ENCODE measurements at regions not wholly inside any gene's neighbourhood (a gene's known extent, or its start where the extent isn't known, plus 50 kb on each side); places are given as distances from the start of the nearest gene placed in this dataset.

DNA sequence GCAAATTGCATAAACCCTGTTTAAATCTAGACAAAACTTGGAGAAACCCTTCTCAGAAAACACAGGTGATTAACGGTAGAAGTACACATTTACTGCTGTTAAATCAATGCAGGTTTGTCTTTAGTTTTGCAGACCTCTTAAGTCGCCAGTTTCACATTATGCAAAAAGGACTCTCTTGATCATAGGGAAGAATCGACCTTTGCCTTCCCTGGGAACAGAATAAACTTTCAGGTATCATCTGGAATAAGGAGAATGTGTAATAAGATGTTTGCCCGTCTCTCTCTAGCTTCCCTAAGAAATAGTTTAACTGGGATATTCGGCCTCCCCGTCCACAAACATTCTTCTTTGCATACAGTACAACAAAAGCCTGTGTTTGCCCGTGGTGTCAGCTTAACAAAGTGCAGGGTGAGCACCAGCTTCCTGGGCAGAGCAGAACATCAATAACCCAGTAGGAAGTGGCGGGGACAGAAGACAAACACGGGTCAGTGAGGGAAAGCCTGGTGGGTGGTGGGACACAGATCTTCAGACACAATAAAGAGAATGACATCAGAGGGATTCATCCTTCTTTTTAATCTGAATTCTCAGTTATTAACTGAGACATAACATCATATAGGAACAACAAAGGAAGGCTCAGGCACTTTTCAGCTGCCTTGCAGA is 1077.7 kb upstream of the SLC10A2 start:
- no peaks in the 10 kb centered on the region for H3K27me3 Mint-ChIP-seq (ENCODE audit: low read depth)
- TF ChIP-seq, protein P1, sequence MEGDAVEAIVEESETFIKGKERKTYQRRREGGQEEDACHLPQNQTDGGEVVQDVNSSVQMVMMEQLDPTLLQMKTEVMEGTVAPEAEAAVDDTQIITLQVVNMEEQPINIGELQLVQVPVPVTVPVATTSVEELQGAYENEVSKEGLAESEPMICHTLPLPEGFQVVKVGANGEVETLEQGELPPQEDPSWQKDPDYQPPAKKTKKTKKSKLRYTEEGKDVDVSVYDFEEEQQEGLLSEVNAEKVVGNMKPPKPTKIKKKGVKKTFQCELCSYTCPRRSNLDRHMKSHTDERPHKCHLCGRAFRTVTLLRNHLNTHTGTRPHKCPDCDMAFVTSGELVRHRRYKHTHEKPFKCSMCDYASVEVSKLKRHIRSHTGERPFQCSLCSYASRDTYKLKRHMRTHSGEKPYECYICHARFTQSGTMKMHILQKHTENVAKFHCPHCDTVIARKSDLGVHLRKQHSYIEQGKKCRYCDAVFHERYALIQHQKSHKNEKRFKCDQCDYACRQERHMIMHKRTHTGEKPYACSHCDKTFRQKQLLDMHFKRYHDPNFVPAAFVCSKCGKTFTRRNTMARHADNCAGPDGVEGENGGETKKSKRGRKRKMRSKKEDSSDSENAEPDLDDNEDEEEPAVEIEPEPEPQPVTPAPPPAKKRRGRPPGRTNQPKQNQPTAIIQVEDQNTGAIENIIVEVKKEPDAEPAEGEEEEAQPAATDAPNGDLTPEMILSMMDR (IDR thresholded peaks at IDR 0.05; ENCODE audit: unreplicated experiment in 3 of 3), result no peak

DNA sequence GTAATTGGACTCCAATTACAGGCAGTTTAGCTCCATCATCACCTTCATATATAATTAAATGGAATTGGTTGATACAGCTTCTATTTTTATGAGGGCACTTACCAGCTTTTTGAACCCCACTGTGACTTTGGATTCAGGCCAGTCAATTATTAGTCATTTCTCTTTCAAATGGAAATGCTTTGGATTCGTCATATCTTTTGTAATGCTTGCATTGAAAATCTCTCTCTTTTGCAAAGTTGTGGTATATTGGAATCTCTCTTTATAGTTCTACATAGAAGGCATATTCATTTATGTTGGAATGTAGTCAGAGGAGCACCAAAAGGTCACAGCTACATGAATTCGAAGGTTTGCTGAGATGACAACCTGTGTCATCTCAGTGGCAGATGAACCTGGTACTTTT is 1074.3 kb upstream of the SLC10A2 start:
- H3K4me1 Mint-ChIP-seq, result peaks cover 5% of the 10 kb centered on the region
- H3K27me3 Mint-ChIP-seq (ENCODE audit: low read depth), result peaks cover 4% of the 10 kb centered on the region
- H3K36me3 Mint-ChIP-seq (ENCODE audit: low read depth), result no peaks in the 10 kb centered on the region
- TF ChIP-seq, protein P1 (IDR thresholded peaks at IDR 0.05; ENCODE audit: unreplicated experiment in 3 of 3), result no peak
- H3K9me3 Mint-ChIP-seq, result no peaks in the 10 kb centered on the region
- H3K4me3 Mint-ChIP-seq, result no peak overlapping the region
- H3K27ac Mint-ChIP-seq, result no peak overlapping the region

More for the DNA sequence above, 1077.7 kb upstream of the SLC10A2 start:
- H3K4me1 Mint-ChIP-seq, result peaks cover 5% of the 10 kb centered on the region
- H3K4me3 Mint-ChIP-seq, result peak overlapping the region in 1 of 3 experiments; percentile 18
- peak overlapping the region; percentile 7 to 70 (median 40) for H3K27ac Mint-ChIP-seq
- peaks cover 4% of the 10 kb centered on the region for H3K36me3 Mint-ChIP-seq (ENCODE audit: low read depth)
- H3K9me3 Mint-ChIP-seq, result peaks cover 5% of the 10 kb centered on the region

DNA sequence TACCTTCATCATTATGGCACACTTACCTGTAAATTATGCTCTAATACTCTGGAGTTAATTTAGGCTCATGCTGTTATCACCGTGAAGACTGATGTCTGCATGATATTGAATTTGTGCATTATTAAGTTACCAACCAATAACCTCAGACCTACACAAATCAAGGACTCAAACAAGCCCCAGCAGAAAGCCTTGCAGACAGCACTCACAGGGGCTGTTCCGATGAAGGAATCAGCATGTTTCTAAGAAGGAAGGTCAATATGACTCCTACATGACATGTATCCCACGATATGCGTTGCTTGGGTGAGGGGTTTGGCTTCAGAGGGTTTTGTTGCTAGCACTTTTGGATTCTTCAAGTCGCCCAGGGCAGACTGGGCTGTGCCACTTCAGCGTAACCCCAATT is 1071.2 kb upstream of the SLC10A2 start:
- H3K27me3 Mint-ChIP-seq (ENCODE audit: low read depth), result peaks cover 5% of the 10 kb centered on the region
- H3K4me3 Mint-ChIP-seq, result no peak overlapping the region
- no peak overlapping the region for H3K27ac Mint-ChIP-seq
- TF ChIP-seq, protein P1 (IDR thresholded peaks at IDR 0.05; ENCODE audit: unreplicated experiment in 3 of 3), result no peak
- H3K36me3 Mint-ChIP-seq (ENCODE audit: low read depth), result no peaks in the 10 kb centered on the region
- H3K4me1 Mint-ChIP-seq, result no peaks in the 10 kb centered on the region
- no peaks in the 10 kb centered on the region for H3K9me3 Mint-ChIP-seq

DNA sequence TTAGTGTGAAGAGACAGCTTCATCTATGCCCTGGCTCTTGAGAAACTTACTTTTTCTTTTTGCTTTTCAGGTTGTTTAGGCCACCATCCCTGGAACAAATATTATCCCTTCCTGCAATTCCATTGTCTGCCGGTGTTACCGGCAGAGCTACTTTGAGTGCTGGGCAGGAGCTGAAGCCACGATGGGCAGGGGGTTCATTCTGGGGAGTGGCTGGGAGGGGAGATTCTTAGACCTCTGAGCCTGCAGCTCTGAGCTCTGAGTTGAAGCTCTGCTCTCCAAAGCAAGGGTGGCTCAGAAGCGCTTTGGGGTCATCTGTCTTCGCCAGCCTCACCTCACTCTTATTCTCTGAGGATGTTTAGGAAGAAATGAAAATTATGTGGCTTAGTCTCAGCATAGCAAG is 1066.6 kb upstream of the SLC10A2 start:
- H3K4me1 Mint-ChIP-seq, result no peaks in the 10 kb centered on the region
- no peaks in the 10 kb centered on the region for H3K9me3 Mint-ChIP-seq
- no peak overlapping the region for H3K27ac Mint-ChIP-seq
- H3K36me3 Mint-ChIP-seq (ENCODE audit: low read depth), result no peaks in the 10 kb centered on the region
- TF ChIP-seq, protein P1 (IDR thresholded peaks at IDR 0.05; ENCODE audit: unreplicated experiment in 3 of 3), result no peak
- no peak overlapping the region for H3K4me3 Mint-ChIP-seq
- H3K27me3 Mint-ChIP-seq (ENCODE audit: low read depth), result peaks cover 5% of the 10 kb centered on the region

DNA sequence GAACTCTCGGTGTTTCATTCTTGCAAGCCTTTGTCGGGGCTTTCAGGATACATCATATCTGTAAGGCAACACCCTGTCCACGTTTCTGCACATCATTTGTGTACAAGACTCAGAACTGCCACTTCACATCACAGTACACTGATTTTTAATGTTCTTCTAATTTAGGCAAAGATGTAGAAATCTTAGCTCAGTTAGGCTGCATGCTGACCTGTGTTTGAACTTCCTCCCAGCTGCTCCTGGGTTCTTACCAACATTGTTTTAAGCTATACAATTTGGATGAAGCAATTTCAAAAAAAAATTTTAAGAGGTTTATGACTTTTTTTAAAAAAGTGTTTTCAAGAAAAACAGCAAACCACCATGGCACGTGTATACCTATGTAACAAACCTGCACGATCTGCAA is 1047.9 kb upstream of the SLC10A2 start:
- TF ChIP-seq, protein P1 (IDR thresholded peaks at IDR 0.05; ENCODE audit: unreplicated experiment in 3 of 3), result no peak
- H3K27ac Mint-ChIP-seq, result peak overlapping the region in 2 of 3 experiments; percentile 50 to 59
- peaks cover 2% of the 10 kb centered on the region for H3K9me3 Mint-ChIP-seq
- no peak overlapping the region for H3K4me3 Mint-ChIP-seq
- no peaks in the 10 kb centered on the region for H3K36me3 Mint-ChIP-seq (ENCODE audit: low read depth)
- no peaks in the 10 kb centered on the region for H3K27me3 Mint-ChIP-seq (ENCODE audit: low read depth)
- H3K4me1 Mint-ChIP-seq, result peaks cover 5% of the 10 kb centered on the region

DNA sequence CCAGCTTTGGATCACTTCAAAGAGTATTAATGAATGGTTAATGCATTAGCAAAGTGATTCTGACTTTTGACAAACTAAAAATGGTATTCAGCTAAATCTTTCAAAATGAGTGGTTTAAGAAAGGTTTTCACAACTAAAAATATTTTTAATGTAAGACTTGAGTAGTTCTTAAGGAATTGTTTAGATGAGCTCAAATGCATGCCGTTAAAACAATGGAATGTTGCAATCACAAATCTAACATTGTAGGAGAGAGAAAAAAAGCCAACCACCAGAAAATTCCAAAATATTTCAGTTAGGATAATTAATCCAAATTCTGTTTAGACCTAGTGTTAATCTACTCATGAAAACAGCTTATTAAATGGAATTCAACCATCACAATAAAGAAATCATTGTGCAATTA is 1044.8 kb upstream of the SLC10A2 start:
- Mint-ChIP-seq H3K4me1 (peaks cover 5% of the 10 kb centered on the region), H3K9me3 (peaks cover 7% of the 10 kb centered on the region), H3K27me3 (ENCODE audit: low read depth) (no peaks in the 10 kb centered on the region), H3K4me3 (no peak overlapping the region), H3K27ac (no peak overlapping the region), H3K36me3 (ENCODE audit: low read depth) (no peaks in the 10 kb centered on the region)
- TF ChIP-seq, protein P1 (IDR thresholded peaks at IDR 0.05; ENCODE audit: unreplicated experiment in 3 of 3), result no peak
